ENCODE measurements at regions not wholly inside any gene's neighbourhood (a gene's known extent, or its start where the extent isn't known, plus 50 kb on each side); places are given as distances from the start of the nearest gene placed in this dataset.
"Not testable (repeated sequence)": the region's sequence is repeated elsewhere in the genome, so short reads cannot be mapped to it uniquely, and the experiment has no call there.

GRCh38 chr2:149715005-149715592, 127.5 kb upstream of the MMADHC start:
- DNase-seq (ENCODE audit: low spot score): no peak

GRCh38 chr2:149709496-149710263, 122.1 kb upstream of the MMADHC start:
- no peak for DNase-seq (ENCODE audit: low spot score)

GRCh38 chr2:149703281-149703680, 115.7 kb upstream of the MMADHC start:
- DNase-seq (ENCODE audit: low spot score): no peak

- peak; percentile 20 for DNase-seq (ENCODE audit: low spot score)
These were observed 115.0 kb upstream of the MMADHC start for GRCh38 chr2:149702571-149702970.

GRCh38 chr2:149701241-149701640, 113.7 kb upstream of the MMADHC start:
- no peak for DNase-seq (ENCODE audit: low spot score)

- no peak for DNase-seq (ENCODE audit: low spot score)
These were observed 105.4 kb upstream of the MMADHC start for GRCh38 chr2:149692961-149693396.

- no peak for DNase-seq (ENCODE audit: low spot score)
These were observed 103.2 kb upstream of the MMADHC start for GRCh38 chr2:149690825-149691224.

GRCh38 chr2:149687052-149687427, 99.5 kb upstream of the MMADHC start:
- DNase-seq (ENCODE audit: low spot score): no peak

- DNase-seq (ENCODE audit: low spot score): no peak
These were observed 98.8 kb upstream of the MMADHC start for GRCh38 chr2:149686136-149687051.

GRCh38 chr2:149685401-149685800, 97.8 kb upstream of the MMADHC start:
- not testable (repeated sequence) for DNase-seq (ENCODE audit: low spot score)

GRCh38 chr2:149679286-149679685, 91.7 kb upstream of the MMADHC start:
- no peak for DNase-seq (ENCODE audit: low spot score)

- DNase-seq (ENCODE audit: low spot score): no peak
These were observed 89.8 kb upstream of the MMADHC start for GRCh38 chr2:149677416-149677815.

GRCh38 chr2:149670086-149670485, 82.5 kb upstream of the MMADHC start:
- no peak for DNase-seq (ENCODE audit: low spot score)

GRCh38 chr2:149666809-149667320, 79.3 kb upstream of the MMADHC start:
- no peak for DNase-seq (ENCODE audit: low spot score)

GRCh38 chr2:149664896-149665295, 77.3 kb upstream of the MMADHC start:
- DNase-seq (ENCODE audit: low spot score): no peak

GRCh38 chr2:149662556-149662955, 75.0 kb upstream of the MMADHC start:
- no peak for DNase-seq (ENCODE audit: low spot score)

GRCh38 chr2:149661844-149662243, 74.3 kb upstream of the MMADHC start:
- DNase-seq (ENCODE audit: low spot score): no peak

GRCh38 chr2:149658553-149658952, 71.0 kb upstream of the MMADHC start:
- DNase-seq (ENCODE audit: low spot score): no peak

- no peak for DNase-seq (ENCODE audit: low spot score)
These were observed 69.9 kb upstream of the MMADHC start for GRCh38 chr2:149657401-149658040.

- no peak for DNase-seq (ENCODE audit: low spot score)
These were observed 69.4 kb upstream of the MMADHC start for GRCh38 chr2:149656996-149657395.

GRCh38 chr2:149653831-149654445, 66.4 kb upstream of the MMADHC start:
- DNase-seq (ENCODE audit: low spot score): no peak

GRCh38 chr2:149652926-149653325, 65.4 kb upstream of the MMADHC start:
- DNase-seq (ENCODE audit: low spot score): no peak
